ENCODE measurements at regions not wholly inside any gene's neighbourhood (a gene's known extent, or its start where the extent isn't known, plus 50 kb on each side); places are given as distances from the start of the nearest gene placed in this dataset.

DNA sequence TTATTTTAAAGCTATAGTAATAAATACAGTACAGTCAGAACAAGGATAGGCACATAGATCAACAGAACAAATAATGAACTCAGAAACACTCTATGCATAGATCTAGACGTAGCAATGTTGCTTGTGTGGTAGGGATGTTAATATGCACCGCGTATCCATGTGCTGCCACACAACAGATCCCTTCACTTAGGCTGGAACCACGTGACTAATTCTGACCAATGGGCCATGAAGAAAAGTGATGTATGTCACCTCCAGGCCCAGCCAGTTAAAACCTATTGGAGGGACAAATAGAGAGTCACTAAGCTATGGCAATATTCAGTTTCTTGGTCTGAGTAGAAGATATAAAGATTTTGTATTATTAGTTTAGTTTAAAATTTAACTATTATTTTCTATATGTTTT is 91.4 kb downstream of the ADAMTS1 start:
- DNase-seq (ENCODE audit: low spot score in 2 of 2, unreplicated experiment in 2 of 2) = no peak
- no peaks in the 10 kb centered on the region for H3K27me3 Mint-ChIP-seq (ENCODE audit: low read depth)
- TF ChIP-seq, protein P1, sequence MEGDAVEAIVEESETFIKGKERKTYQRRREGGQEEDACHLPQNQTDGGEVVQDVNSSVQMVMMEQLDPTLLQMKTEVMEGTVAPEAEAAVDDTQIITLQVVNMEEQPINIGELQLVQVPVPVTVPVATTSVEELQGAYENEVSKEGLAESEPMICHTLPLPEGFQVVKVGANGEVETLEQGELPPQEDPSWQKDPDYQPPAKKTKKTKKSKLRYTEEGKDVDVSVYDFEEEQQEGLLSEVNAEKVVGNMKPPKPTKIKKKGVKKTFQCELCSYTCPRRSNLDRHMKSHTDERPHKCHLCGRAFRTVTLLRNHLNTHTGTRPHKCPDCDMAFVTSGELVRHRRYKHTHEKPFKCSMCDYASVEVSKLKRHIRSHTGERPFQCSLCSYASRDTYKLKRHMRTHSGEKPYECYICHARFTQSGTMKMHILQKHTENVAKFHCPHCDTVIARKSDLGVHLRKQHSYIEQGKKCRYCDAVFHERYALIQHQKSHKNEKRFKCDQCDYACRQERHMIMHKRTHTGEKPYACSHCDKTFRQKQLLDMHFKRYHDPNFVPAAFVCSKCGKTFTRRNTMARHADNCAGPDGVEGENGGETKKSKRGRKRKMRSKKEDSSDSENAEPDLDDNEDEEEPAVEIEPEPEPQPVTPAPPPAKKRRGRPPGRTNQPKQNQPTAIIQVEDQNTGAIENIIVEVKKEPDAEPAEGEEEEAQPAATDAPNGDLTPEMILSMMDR (IDR thresholded peaks at IDR 0.05; ENCODE audit: unreplicated experiment) = no peak
- no peak overlapping the region for H3K4me3 Mint-ChIP-seq
- H3K36me3 Mint-ChIP-seq = no peaks in the 10 kb centered on the region
- no peak overlapping the region for H3K27ac Mint-ChIP-seq
- no peaks in the 10 kb centered on the region for H3K9me3 Mint-ChIP-seq
- peaks cover 13% of the 10 kb centered on the region for H3K4me1 Mint-ChIP-seq

DNA sequence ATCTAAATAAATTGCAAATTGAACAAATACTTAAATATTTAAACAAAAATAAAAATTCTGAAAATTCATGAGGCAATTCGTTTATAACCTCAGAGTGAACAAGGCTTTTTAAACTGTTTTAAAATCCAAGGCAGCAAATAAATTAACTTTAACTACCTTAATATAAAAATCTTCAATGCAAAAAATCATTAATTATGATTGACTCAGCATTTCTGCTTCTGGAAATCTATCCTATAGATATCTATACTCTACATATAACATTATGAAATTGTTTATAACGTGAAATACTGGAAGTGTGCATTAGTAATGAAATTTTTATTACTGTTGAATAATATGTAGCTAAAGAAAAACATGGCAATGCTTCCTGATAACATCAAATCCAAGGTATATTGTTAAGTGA is 92.4 kb downstream of the ADAMTS1 start:
- H3K27me3 Mint-ChIP-seq (ENCODE audit: low read depth) = no peaks in the 10 kb centered on the region
- H3K9me3 Mint-ChIP-seq = no peaks in the 10 kb centered on the region
- H3K4me1 Mint-ChIP-seq = peaks cover 5% of the 10 kb centered on the region
- DNase-seq (ENCODE audit: low spot score in 2 of 2, unreplicated experiment in 2 of 2) = no peak
- no peaks in the 10 kb centered on the region for H3K36me3 Mint-ChIP-seq
- H3K4me3 Mint-ChIP-seq = no peak overlapping the region
- TF ChIP-seq, protein P1 (IDR thresholded peaks at IDR 0.05; ENCODE audit: unreplicated experiment) = no peak
- no peak overlapping the region for H3K27ac Mint-ChIP-seq

DNA sequence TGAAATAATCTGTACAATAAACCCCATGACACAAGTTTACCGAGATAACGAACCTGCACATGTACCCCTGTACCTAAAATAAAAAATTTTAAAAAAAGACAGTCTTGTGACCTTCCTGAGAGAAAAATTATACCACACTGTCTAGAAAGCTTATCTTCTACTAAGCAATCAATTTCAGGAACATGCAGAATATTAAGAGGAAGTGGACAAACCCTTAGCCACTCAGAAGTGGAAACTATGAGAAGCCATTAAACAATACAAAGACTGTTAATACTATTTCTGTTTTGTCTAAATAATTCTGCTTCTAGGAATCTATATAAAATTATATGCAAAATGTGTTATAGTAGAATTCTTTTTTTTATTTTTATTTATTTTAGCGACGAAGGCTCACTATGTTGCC is 93.9 kb downstream of the ADAMTS1 start:
- no peaks in the 10 kb centered on the region for H3K4me1 Mint-ChIP-seq
- no peaks in the 10 kb centered on the region for H3K9me3 Mint-ChIP-seq
- H3K4me3 Mint-ChIP-seq = no peak overlapping the region
- TF ChIP-seq, protein P1 (IDR thresholded peaks at IDR 0.05; ENCODE audit: unreplicated experiment) = no peak
- H3K27ac Mint-ChIP-seq = no peak overlapping the region
- DNase-seq (ENCODE audit: low spot score in 2 of 2, unreplicated experiment in 2 of 2) = no peak
- H3K27me3 Mint-ChIP-seq (ENCODE audit: low read depth) = no peaks in the 10 kb centered on the region
- H3K36me3 Mint-ChIP-seq = no peaks in the 10 kb centered on the region

DNA sequence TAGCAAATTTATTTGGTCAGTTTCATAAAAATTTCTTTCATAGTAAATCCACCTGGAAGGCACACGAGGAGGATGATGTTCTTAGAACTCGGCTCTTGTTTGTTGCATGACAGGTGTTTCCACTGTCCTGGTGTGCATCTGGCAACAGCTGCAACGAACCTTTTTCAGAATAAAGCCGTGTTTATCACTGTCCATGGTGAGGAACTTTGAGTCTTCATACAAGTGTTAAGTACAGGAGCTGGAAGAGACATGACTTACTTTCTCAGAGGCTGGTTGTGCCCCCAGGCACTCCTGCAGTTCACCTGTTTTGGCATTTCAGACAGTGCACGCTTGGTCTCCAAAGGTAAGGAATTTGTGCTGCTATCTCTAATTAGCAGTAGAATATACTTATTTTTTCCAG is 97.1 kb downstream of the ADAMTS1 start:
- TF ChIP-seq, protein P1 (IDR thresholded peaks at IDR 0.05; ENCODE audit: unreplicated experiment) = no peak
- H3K27me3 Mint-ChIP-seq (ENCODE audit: low read depth) = no peaks in the 10 kb centered on the region
- H3K4me3 Mint-ChIP-seq = no peak overlapping the region
- no peaks in the 10 kb centered on the region for H3K9me3 Mint-ChIP-seq
- no peak for DNase-seq (ENCODE audit: low spot score in 2 of 2, unreplicated experiment in 2 of 2)
- H3K27ac Mint-ChIP-seq = no peak overlapping the region
- H3K4me1 Mint-ChIP-seq = no peaks in the 10 kb centered on the region
- H3K36me3 Mint-ChIP-seq = no peaks in the 10 kb centered on the region

DNA sequence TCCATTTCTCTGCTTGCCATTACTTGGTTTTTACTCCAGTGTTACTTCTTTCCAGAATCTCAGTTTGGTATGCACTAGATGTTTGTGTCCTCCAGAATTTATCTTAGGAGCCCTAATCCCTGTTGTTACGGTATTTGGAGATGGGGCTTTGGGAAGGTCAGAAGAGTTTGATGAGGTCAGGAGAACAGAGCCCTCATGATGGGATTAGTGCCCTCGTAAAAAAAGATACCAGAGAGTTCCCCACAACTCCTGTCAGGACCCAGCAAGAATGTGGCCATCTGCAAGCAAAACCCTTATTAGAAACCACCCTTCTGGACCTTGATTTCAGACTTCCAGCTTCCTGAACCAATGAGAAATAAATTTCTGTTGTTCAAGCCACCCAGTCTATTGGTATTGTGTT is 98.0 kb downstream of the ADAMTS1 start:
- TF ChIP-seq, protein P1 (IDR thresholded peaks at IDR 0.05; ENCODE audit: unreplicated experiment) = no peak
- Mint-ChIP-seq H3K27me3 (ENCODE audit: low read depth) (no peaks in the 10 kb centered on the region), H3K36me3 (no peaks in the 10 kb centered on the region), H3K4me1 (no peaks in the 10 kb centered on the region), H3K4me3 (no peak overlapping the region), H3K27ac (no peak overlapping the region), H3K9me3 (no peaks in the 10 kb centered on the region)
- no peak for DNase-seq (ENCODE audit: low spot score in 2 of 2, unreplicated experiment in 2 of 2)

DNA sequence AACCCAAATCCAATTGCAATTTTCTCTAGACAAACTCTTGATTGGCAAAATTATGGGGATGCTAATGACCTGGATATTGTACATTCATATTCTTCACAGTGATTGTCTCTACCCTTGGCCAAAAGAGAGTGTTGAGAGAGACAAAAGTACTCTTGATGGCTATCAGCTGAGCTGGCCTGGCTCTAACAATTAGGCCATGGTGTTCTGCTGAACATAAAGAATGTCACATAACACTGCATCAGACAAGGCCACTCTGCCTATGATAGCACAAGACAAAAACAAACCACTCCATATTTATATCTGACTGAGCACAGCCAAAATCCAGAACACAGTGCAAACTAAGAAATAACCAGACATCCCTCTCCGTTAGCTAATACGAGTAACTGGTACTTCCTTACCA is 101.7 kb downstream of the ADAMTS1 start:
- no peaks in the 10 kb centered on the region for H3K4me1 Mint-ChIP-seq
- H3K27ac Mint-ChIP-seq = no peak overlapping the region

More for the DNA sequence above, 101.7 kb downstream of the ADAMTS1 start:
- H3K27me3 Mint-ChIP-seq (ENCODE audit: low read depth) = no peaks in the 10 kb centered on the region
- no peak for DNase-seq (ENCODE audit: low spot score in 2 of 2, unreplicated experiment in 2 of 2)
- TF ChIP-seq, protein P1 (IDR thresholded peaks at IDR 0.05; ENCODE audit: unreplicated experiment) = no peak
- no peak overlapping the region for H3K4me3 Mint-ChIP-seq
- H3K9me3 Mint-ChIP-seq = peaks cover 7% of the 10 kb centered on the region
- no peaks in the 10 kb centered on the region for H3K36me3 Mint-ChIP-seq

Data from mesothelial cell of epicardium (in vitro differentiated cells).